Mesothelial cell of epicardium (in vitro differentiated cells): ENCODE measurements at regions not wholly inside any gene's neighbourhood (a gene's known extent, or its start where the extent isn't known, plus 50 kb on each side); places are given as distances from the start of the nearest gene placed in this dataset.

ENCODE experiments used
- DNase-seq, 2 experiments: peaks; one replicate each; pipeline ENCODE4 v3.0.0; 2021; ENCODE audit warnings: low spot score in 2 of 2; ENCODE audit not compliant: unreplicated experiment in 2 of 2
- H3K27ac Mint-ChIP-seq: 2 replicates; pipeline ENCODE4 v1.8.0; 2021; ENCODE audit warnings: mixed read lengths
- H3K27me3 Mint-ChIP-seq: 2 replicates; pipeline ENCODE4 v1.8.0; 2021; ENCODE audit warnings: low read depth, mixed read lengths
- H3K36me3 Mint-ChIP-seq: 2 replicates; pipeline ENCODE4 v1.8.0; 2021; ENCODE audit warnings: mixed read lengths
- H3K4me1 Mint-ChIP-seq: 2 replicates; pipeline ENCODE4 v1.8.0; 2021; ENCODE audit warnings: mixed read lengths
- H3K4me3 Mint-ChIP-seq: 2 replicates; pipeline ENCODE4 v1.8.0; 2021; ENCODE audit warnings: mild to moderate bottlenecking, moderate library complexity, mixed read lengths
- H3K9me3 Mint-ChIP-seq: 2 replicates; pipeline ENCODE4 v1.8.0; 2021; ENCODE audit warnings: mixed read lengths
- CTCF ChIP-seq: fragments of 200-600 bp; sonication (generic); IDR thresholded peaks from one replicate; pipeline ENCODE4 v1.5.0; 2021; ENCODE audit warnings: antibody characterized with exemption; ENCODE audit not compliant: unreplicated experiment

GRCh38 chr3:177810162-177810623 lies 612.9 kb upstream of the TBL1XR1 start:
- peaks cover 15% of the 10 kb centered on the region for H3K4me1 Mint-ChIP-seq

GRCh38 chr3:177811112-177811511 lies 613.8 kb upstream of the TBL1XR1 start:
- Mint-ChIP-seq H3K4me1 (peaks cover 20% of the 10 kb centered on the region), H3K27me3 (no peaks in the 10 kb centered on the region)

More at GRCh38 chr3:177810162-177810623, 612.9 kb upstream of the TBL1XR1 start:
- peaks cover 8% of the 10 kb centered on the region for H3K9me3 Mint-ChIP-seq
- H3K27me3 Mint-ChIP-seq, result no peaks in the 10 kb centered on the region
- H3K36me3 Mint-ChIP-seq, result peaks cover 2% of the 10 kb centered on the region
- H3K4me3 Mint-ChIP-seq, result no peak overlapping the region
- TF ChIP-seq CTCF, result no peak
- H3K27ac Mint-ChIP-seq, result peak overlapping the region; percentile 10
- DNase-seq, result no peak

DNA sequence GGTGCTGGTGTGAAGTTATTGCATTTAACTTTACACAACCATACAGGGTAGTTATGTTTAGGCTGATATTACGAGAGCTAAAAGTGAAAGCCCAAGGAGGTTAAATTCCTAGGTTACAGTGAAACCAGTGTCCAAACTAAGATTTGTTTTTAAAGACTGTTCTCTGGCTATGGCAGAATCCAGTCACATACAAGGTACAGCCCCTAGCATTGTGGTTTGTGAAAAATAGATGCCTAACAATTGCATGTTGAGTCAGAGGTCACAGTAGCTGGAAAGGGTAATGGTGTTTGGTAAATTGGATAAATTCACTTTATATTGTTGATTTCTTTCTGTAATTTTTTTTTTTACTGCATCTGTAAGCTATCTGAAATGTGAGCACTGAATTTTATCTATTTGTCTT lies 614.6 kb upstream of the TBL1XR1 start:
- Mint-ChIP-seq H3K4me1 (peaks cover 26% of the 10 kb centered on the region), H3K36me3 (peaks cover 2% of the 10 kb centered on the region), H3K9me3 (peaks cover 8% of the 10 kb centered on the region), H3K27me3 (no peaks in the 10 kb centered on the region), H3K27ac (no peak overlapping the region), H3K4me3 (no peak overlapping the region)
- DNase-seq, result no peak
- TF ChIP-seq CTCF, result no peak

More at GRCh38 chr3:177811112-177811511, 613.8 kb upstream of the TBL1XR1 start:
- Mint-ChIP-seq H3K36me3 (peaks cover 2% of the 10 kb centered on the region), H3K4me3 (no peak overlapping the region), H3K9me3 (peaks cover 8% of the 10 kb centered on the region), H3K27ac (no peak overlapping the region)
- no peak for TF ChIP-seq CTCF
- DNase-seq, result no peak

GRCh38 chr3:177812492-177812891 lies 615.2 kb upstream of the TBL1XR1 start:
- no peak for TF ChIP-seq CTCF
- no peak overlapping the region for H3K4me3 Mint-ChIP-seq
- no peak overlapping the region for H3K27ac Mint-ChIP-seq
- peaks cover 32% of the 10 kb centered on the region for H3K4me1 Mint-ChIP-seq
- no peak for DNase-seq
- peaks cover 8% of the 10 kb centered on the region for H3K9me3 Mint-ChIP-seq
- peaks cover 2% of the 10 kb centered on the region for H3K36me3 Mint-ChIP-seq
- no peaks in the 10 kb centered on the region for H3K27me3 Mint-ChIP-seq

DNA sequence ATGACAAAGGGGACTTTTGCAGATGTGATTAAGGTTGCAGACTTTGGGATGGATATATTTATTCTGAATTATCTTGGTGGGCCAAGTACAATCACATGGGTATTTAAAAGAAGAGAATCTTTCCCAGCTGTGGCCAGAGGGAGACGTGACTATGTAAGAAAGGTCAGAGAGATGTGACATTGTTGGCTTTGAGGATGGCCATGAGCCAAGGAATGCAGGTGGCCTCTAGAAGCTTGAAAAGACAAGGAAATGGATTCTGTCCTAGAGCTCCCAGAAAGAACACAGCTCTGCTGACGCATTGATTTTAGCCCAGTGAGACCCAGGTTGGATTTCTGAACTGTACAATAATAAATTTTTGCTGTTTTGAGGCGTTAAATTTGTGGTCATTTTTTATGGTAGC lies 616.0 kb upstream of the TBL1XR1 start:
- peaks cover 5% of the 10 kb centered on the region for H3K9me3 Mint-ChIP-seq
- no peaks in the 10 kb centered on the region for H3K36me3 Mint-ChIP-seq
- H3K4me3 Mint-ChIP-seq, result no peak overlapping the region
- no peak for DNase-seq
- peaks cover 40% of the 10 kb centered on the region for H3K4me1 Mint-ChIP-seq
- no peaks in the 10 kb centered on the region for H3K27me3 Mint-ChIP-seq
- no peak overlapping the region for H3K27ac Mint-ChIP-seq
- TF ChIP-seq CTCF, result no peak
